Endothelial cell (in vitro differentiated cells): ENCODE measurements at regions not wholly inside any gene's neighbourhood (a gene's known extent, or its start where the extent isn't known, plus 50 kb on each side); places are given as distances from the start of the nearest gene placed in this dataset.

Source experiments
- DNase-seq: peaks from one replicate; pipeline ENCODE4 v3.0.0; 2021; ENCODE audit warnings: low spot score
- H3K27ac Mint-ChIP-seq: one replicate; pipeline ENCODE4 v1.8.0; 2021; ENCODE audit warnings: mixed read lengths, inconsistent platforms; ENCODE audit not compliant: unreplicated experiment
- H3K27me3 Mint-ChIP-seq: one replicate; pipeline ENCODE4 v1.8.0; 2021; ENCODE audit warnings: mild to moderate bottlenecking, moderate library complexity, mixed read lengths, inconsistent platforms; ENCODE audit not compliant: unreplicated experiment
- H3K36me3 Mint-ChIP-seq: one replicate; pipeline ENCODE4 v1.8.0; 2021; ENCODE audit warnings: mild to moderate bottlenecking, low read depth, mixed read lengths, inconsistent platforms; ENCODE audit not compliant: unreplicated experiment
- H3K4me1 Mint-ChIP-seq: one replicate; pipeline ENCODE4 v1.8.0; 2021; ENCODE audit warnings: mild to moderate bottlenecking, mixed read lengths, inconsistent platforms; ENCODE audit not compliant: unreplicated experiment
- H3K4me3 Mint-ChIP-seq: one replicate; pipeline ENCODE4 v1.8.0; 2021; ENCODE audit warnings: mild to moderate bottlenecking, mixed read lengths, inconsistent platforms; ENCODE audit not compliant: unreplicated experiment
- H3K9me3 Mint-ChIP-seq: one replicate; pipeline ENCODE4 v1.8.0; 2021; ENCODE audit warnings: mixed read lengths, inconsistent platforms; ENCODE audit not compliant: unreplicated experiment
- TF ChIP-seq, protein P1 (sequence below): fragments of 200-600 bp; sonication (generic); IDR thresholded peaks from one replicate; pipeline ENCODE4 v1.5.0; 2021; ENCODE audit warnings: antibody characterized with exemption; ENCODE audit not compliant: unreplicated experiment

DNA sequence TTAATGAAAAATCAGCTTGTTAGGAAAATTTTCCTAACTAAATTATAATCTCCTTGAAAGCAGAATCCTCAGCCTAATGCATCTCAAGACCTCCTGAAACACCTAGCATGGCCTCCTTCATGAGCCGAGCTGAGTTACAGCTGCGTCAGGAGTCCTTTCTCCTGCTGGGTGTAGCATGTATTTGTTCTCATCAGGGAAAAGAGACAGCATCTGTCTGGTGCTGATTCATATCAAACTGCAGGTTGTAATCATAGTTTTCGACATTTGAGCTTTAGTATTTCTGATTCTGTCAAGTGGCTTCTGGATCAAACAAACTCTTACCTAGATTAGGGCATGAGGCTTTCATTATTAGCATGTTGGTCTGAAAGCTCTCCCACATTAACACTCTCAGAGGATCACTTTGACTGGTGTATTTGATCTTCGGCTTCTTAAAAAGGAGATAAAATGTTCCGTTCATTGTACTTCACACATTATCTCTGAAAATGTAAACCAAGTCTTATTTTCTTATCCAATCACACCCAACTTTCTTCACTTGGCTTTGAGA, 140.1 kb upstream of the FRG1 start:
- H3K27me3 Mint-ChIP-seq: peaks cover 6% of the 10 kb centered on the region
- H3K27ac Mint-ChIP-seq: no peak overlapping the region
- TF ChIP-seq, protein P1, sequence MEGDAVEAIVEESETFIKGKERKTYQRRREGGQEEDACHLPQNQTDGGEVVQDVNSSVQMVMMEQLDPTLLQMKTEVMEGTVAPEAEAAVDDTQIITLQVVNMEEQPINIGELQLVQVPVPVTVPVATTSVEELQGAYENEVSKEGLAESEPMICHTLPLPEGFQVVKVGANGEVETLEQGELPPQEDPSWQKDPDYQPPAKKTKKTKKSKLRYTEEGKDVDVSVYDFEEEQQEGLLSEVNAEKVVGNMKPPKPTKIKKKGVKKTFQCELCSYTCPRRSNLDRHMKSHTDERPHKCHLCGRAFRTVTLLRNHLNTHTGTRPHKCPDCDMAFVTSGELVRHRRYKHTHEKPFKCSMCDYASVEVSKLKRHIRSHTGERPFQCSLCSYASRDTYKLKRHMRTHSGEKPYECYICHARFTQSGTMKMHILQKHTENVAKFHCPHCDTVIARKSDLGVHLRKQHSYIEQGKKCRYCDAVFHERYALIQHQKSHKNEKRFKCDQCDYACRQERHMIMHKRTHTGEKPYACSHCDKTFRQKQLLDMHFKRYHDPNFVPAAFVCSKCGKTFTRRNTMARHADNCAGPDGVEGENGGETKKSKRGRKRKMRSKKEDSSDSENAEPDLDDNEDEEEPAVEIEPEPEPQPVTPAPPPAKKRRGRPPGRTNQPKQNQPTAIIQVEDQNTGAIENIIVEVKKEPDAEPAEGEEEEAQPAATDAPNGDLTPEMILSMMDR: no peak
- H3K9me3 Mint-ChIP-seq: peaks cover 14% of the 10 kb centered on the region
- no peak overlapping the region for H3K4me3 Mint-ChIP-seq
- no peak for DNase-seq
- H3K36me3 Mint-ChIP-seq: no peaks in the 10 kb centered on the region
- no peaks in the 10 kb centered on the region for H3K4me1 Mint-ChIP-seq

DNA sequence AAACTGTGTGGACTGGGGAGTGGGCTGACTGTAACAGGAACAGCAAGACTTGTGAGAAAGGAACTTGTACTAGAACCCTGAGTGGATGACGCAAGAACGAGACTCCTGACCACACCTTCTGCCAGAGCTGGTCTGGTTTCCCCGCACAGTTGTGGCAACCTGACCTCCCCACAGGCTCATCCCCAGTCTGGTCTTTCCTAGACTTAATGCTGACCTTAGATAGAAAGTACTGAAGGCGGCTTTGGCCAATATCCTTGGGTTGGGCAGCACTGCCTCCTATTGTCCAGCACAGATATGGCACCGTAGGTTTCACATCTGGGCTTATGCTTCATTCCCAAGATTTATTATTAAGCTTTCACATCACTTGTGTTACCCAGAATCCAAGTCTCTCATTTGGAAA, 137.8 kb upstream of the FRG1 start:
- H3K36me3 Mint-ChIP-seq: no peaks in the 10 kb centered on the region
- TF ChIP-seq, protein P1: no peak
- H3K4me1 Mint-ChIP-seq: no peaks in the 10 kb centered on the region
- peaks cover 6% of the 10 kb centered on the region for H3K27me3 Mint-ChIP-seq
- H3K27ac Mint-ChIP-seq: no peak overlapping the region
- DNase-seq: peak; percentile 9
- H3K9me3 Mint-ChIP-seq: peaks cover 18% of the 10 kb centered on the region
- no peak overlapping the region for H3K4me3 Mint-ChIP-seq

DNA sequence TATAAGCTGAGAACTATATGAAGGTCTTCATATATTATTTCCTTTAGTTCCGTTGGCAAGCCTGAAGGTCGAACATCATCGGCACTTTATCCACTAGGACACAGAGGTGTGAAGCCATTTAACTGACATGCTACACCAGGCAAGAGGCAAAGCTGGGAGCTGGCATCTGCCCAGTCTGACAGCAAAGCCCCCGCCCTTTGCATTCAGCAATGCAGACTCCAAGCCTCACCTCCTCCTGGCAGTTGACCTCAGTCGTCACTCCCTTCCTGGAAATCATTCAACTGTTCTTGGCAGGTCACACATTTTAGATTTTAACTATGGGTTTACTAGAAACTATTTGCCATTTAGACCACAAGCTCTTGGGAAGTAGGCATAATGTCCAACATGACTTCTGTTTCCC, 135.8 kb upstream of the FRG1 start:
- peaks cover 26% of the 10 kb centered on the region for H3K9me3 Mint-ChIP-seq
- TF ChIP-seq, protein P1: no peak
- DNase-seq: no peak

DNA sequence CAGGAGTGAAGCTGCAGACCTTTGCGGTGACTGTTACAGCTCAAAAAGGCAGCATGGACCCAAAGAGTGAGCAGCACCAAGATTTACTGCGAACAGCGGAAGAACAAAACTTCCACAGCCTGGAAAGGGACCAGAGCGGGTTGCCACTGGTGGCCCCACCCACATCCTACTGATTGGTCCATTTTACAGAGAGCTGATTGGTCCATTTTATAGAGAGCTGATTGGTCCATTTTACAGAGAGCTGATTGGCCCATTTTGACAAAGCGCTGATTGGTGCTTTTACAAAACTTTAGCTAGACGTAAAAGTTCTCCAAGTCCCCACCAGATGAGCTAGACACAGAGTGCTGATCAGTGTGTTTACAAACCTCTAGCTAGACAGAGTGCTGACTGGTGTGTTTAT, 134.2 kb upstream of the FRG1 start:
- H3K4me1 Mint-ChIP-seq: no peaks in the 10 kb centered on the region
- H3K27ac Mint-ChIP-seq: no peak overlapping the region
- peaks cover 31% of the 10 kb centered on the region for H3K9me3 Mint-ChIP-seq
- no peaks in the 10 kb centered on the region for H3K36me3 Mint-ChIP-seq
- peaks cover 6% of the 10 kb centered on the region for H3K27me3 Mint-ChIP-seq
- TF ChIP-seq, protein P1: no peak
- no peak for DNase-seq
- no peak overlapping the region for H3K4me3 Mint-ChIP-seq

More for the DNA sequence above, 135.8 kb upstream of the FRG1 start:
- H3K4me3 Mint-ChIP-seq: no peak overlapping the region
- H3K27ac Mint-ChIP-seq: no peak overlapping the region
- H3K36me3 Mint-ChIP-seq: no peaks in the 10 kb centered on the region
- peaks cover 6% of the 10 kb centered on the region for H3K27me3 Mint-ChIP-seq
- H3K4me1 Mint-ChIP-seq: no peaks in the 10 kb centered on the region

DNA sequence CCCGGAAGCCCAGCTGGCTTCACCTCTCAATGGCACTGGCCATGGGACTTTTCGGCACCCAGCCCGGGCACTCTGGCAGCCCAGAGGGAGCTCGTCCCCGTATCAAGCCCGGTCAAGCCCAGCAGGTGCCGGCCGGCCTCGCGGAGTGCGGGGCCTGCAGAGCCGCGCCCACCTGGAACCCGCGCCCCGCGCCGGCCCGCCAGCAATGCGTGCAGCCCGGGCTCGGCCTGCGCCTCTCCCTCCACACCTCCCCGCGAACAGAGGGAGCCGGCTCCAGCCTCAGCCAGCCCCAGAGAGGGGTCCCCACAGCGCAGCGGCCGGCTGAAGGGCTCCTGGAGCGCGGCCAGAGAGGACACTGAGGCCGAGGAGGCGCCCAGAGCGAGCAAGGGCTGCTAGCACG, 133.6 kb upstream of the FRG1 start:
- Mint-ChIP-seq H3K27me3 (peaks cover 6% of the 10 kb centered on the region), H3K27ac (no peak overlapping the region), H3K36me3 (no peaks in the 10 kb centered on the region), H3K4me3 (no peak overlapping the region), H3K9me3 (peaks cover 31% of the 10 kb centered on the region), H3K4me1 (no peaks in the 10 kb centered on the region)
- DNase-seq: no peak
- TF ChIP-seq, protein P1: no peak
